HepG2 (cell line): ENCODE measurements at regions not wholly inside any gene's neighbourhood (a gene's known extent, or its start where the extent isn't known, plus 50 kb on each side); places are given as distances from the start of the nearest gene placed in this dataset.

Experiments
- ATAC-seq: fragments of 200-7000 bp; cut with Tn5 transposase; 3 replicates; pipeline ENCODE4 v1.9.1; 2020; ENCODE audit warnings: mild to moderate bottlenecking, moderate library complexity
- BruUV-seq: library from RNA; stranded (reverse); fragments of 400-500 nt; replicated peaks from 2 replicates; lab custom pipeline; 2021; lab: Mats Ljungman, UMichigan
- CTCF ChIA-PET: fragments of 300-600 bp; formaldehyde crosslinking; extraction: SDS; loops from one replicate; lab custom pipeline; 2021; ENCODE audit warnings: low total read pairs, inconsistent platforms, low intra/inter-chr PET ratio; lab: Yijun Ruan, JAX
- POLR2A ChIA-PET: fragments of 350-600 bp; sonication (Branson Sonifier 250); formaldehyde crosslinking; loops from one replicate; lab custom pipeline; 2020; ENCODE audit warnings: antibody characterized with exemption, inconsistent platforms; lab: Yijun Ruan, JAX
- DNase-seq: peaks from one replicate; pipeline ENCODE4 v3.0.0-alpha.2; 2015; ENCODE audit warnings: low spot score
- FAIRE-seq: peaks from 3 replicates; lab custom pipeline; 2011; peaks lifted over from hg19 to GRCh38; lab: Jason Lieb, UNC
- H2AFZ ChIP-seq: one replicate; pipeline ENCODE4 v1.6.1; 2011; ENCODE audit warnings: low read length, inconsistent platforms
- H3K27ac ChIP-seq: fragments of 300-600 bp; 3 replicates; pipeline ENCODE4 v1.8.0; 2011; ENCODE audit warnings: mixed run types, mild to moderate bottlenecking, mixed read lengths, low read length, inconsistent platforms; ENCODE audit not compliant: insufficient read depth; ENCODE audit errors: extremely low read length
- H3K27me3 ChIP-seq, 2 experiments: fragments of 200-600 bp in 1 of 2; 2 replicates in 1 of 2; 3 replicates in 1 of 2; pipeline versions ENCODE4 v1.6.0 to v1.8.0; 2011; ENCODE audit warnings: low read length in 2 of 2, mild to moderate bottlenecking in 2 of 2, moderate library complexity in 2 of 2, inconsistent platforms in 1 of 2; ENCODE audit not compliant: insufficient read depth in 2 of 2, control insufficient read depth in 1 of 2
- H3K36me3 ChIP-seq, 2 experiments: fragments of 200-600 bp in 1 of 2; replicated peaks in 1 of 2; 2 replicates in 1 of 2; 3 replicates in 1 of 2; pipeline versions ENCODE4 v1.5.1 to v1.8.0; 2011; ENCODE audit warnings: low read length in 2 of 2, inconsistent platforms in 1 of 2; ENCODE audit not compliant: insufficient read depth in 2 of 2, control insufficient read depth in 1 of 2
- H3K4me1 ChIP-seq: 2 replicates; pipeline ENCODE4 v1.5.1; 2012; ENCODE audit warnings: low read length, inconsistent platforms; ENCODE audit not compliant: insufficient read depth
- H3K4me2 ChIP-seq: 2 replicates; pipeline ENCODE4 v1.6.0; 2011; ENCODE audit warnings: low read depth, low read length, inconsistent platforms
- H3K4me3 ChIP-seq, 3 experiments: fragments of 200-600 bp in 1 of 3; sonication (generic), shearing (Covaris generic) in 1 of 3; replicated peaks in 1 of 3; 2 replicates each; pipeline ENCODE4 v1.5.1; 2011 to 2016; ENCODE audit warnings: low read length in 3 of 3, inconsistent platforms in 2 of 3, low read depth in 2 of 3, mild to moderate bottlenecking in 2 of 3, control low read depth in 1 of 3, mixed read lengths in 1 of 3; ENCODE audit not compliant: insufficient read depth in 1 of 3
- H3K79me2 ChIP-seq: one replicate; pipeline ENCODE4 v1.6.1; 2011; ENCODE audit warnings: low read length, inconsistent platforms; ENCODE audit not compliant: insufficient read depth
- H3K9ac ChIP-seq: 2 replicates; pipeline ENCODE4 v1.6.0; 2011; ENCODE audit warnings: mild to moderate bottlenecking, low read depth, low read length, inconsistent platforms; ENCODE audit not compliant: insufficient read depth
- H3K9me3 ChIP-seq: 2 replicates; pipeline ENCODE4 v1.5.1; 2012; ENCODE audit warnings: mild to moderate bottlenecking, low read length
- H4K20me1 ChIP-seq: 2 replicates; pipeline ENCODE4 v1.6.0; 2011; ENCODE audit warnings: inconsistent platforms, mild to moderate bottlenecking, low read length, moderate library complexity; ENCODE audit not compliant: insufficient read depth
- BATF2 ChIP-seq: sonication (generic); formaldehyde crosslinking; IDR thresholded peaks from 2 replicates; pipeline ENCODE4 v1.8.0; 2022; ENCODE audit warnings: mild to moderate bottlenecking, missing genetic modification reagents, moderate library complexity
- CC2D1A ChIP-seq: sonication (generic); formaldehyde crosslinking; IDR thresholded peaks from 2 replicates; pipeline ENCODE4 v1.8.1; 2023; ENCODE audit warnings: mild to moderate bottlenecking, missing genetic modification reagents
- CHD2 ChIP-seq: IDR thresholded peaks from 2 replicates; pipeline ENCODE4 v1.6.1; 2011; ENCODE audit warnings: low read depth, low read length, improper control_type of control experiment
- FOXO4 ChIP-seq: sonication (generic); formaldehyde crosslinking; conservative IDR thresholded peaks from 2 replicates; pipeline ENCODE4 v1.8.1; 2023; ENCODE audit warnings: missing genetic modification reagents
- MTF2 ChIP-seq: sonication (generic); formaldehyde crosslinking; IDR thresholded peaks from 2 replicates; pipeline ENCODE4 v1.5.0; 2020; ENCODE audit warnings: missing genetic modification reagents, borderline replicate concordance
- PCBP2 ChIP-seq: fragments of 200-400 bp; formaldehyde crosslinking; optimal IDR thresholded peaks from 2 replicates; pipeline ENCODE3; 2018; ENCODE audit warnings: low read length, low read depth; ENCODE audit not compliant: poor library complexity, severe bottlenecking
- POGZ ChIP-seq: sonication (generic); formaldehyde crosslinking; IDR thresholded peaks from 2 replicates; pipeline ENCODE4 v1.4.0; 2020; ENCODE audit warnings: mild to moderate bottlenecking, missing genetic modification reagents
- PPARG ChIP-seq: conservative IDR thresholded peaks from 2 replicates; pipeline ENCODE4 v1.6.1; 2016; ENCODE audit warnings: missing biosample characterization, missing genetic modification reagents
- RARA ChIP-seq: IDR thresholded peaks from 2 replicates; pipeline ENCODE4 v1.6.1; 2016; ENCODE audit warnings: missing genetic modification reagents, missing compliant biosample characterization
- SATB2 ChIP-seq: sonication (generic); formaldehyde crosslinking; IDR thresholded peaks from 2 replicates; pipeline ENCODE4 v1.5.0; 2020; ENCODE audit warnings: missing genetic modification reagents
- ZNF350 ChIP-seq: sonication (generic); formaldehyde crosslinking; IDR thresholded peaks from 2 replicates; pipeline ENCODE4 v1.4.0; 2020; ENCODE audit warnings: mild to moderate bottlenecking, low read depth, missing genetic modification reagents, borderline replicate concordance
- ZNF354B ChIP-seq: sonication (generic); formaldehyde crosslinking; IDR thresholded peaks from 2 replicates; pipeline ENCODE4 v1.8.0; 2022; ENCODE audit warnings: mild to moderate bottlenecking, missing genetic modification reagents
- ZNF512 ChIP-seq: sonication (generic); formaldehyde crosslinking; IDR thresholded peaks from 2 replicates; pipeline ENCODE4 v1.4.0; 2020; ENCODE audit warnings: mild to moderate bottlenecking, missing genetic modification reagents
- WGBS: methylation state at CpG from one replicate; pipeline ENCODE4 v1.1.6; 2017; ENCODE audit warnings: low lambda C conversion rate; 5-methylcytosine and 5-hydroxymethylcytosine counted together
- in situ Hi-C: cut with HindIII; loops from 2 replicates; pipeline ENCODE4 v1.10.0; 2017; ENCODE audit warnings: low pct_unique_long_range_greater_than_20kb; ENCODE audit not compliant: extremely low pct_ligation_motif_present
- intact Hi-C: fragments of 100-400 bp; cut with micrococcal nuclease; formaldehyde crosslinking; loops from one replicate; pipeline ENCODE4 v1.10.0; 2022; ENCODE audit not compliant: unreplicated experiment

- TF ChIP-seq PPARG (CRISPR knock-in tag) (no peak), SATB2 (CRISPR knock-in tag) (0 out of 2 replicates have a peak, but pooled peaks have one; percentile 29), CHD2 (no peak), POGZ (CRISPR knock-in tag) (0 out of 2 replicates have a peak, but pooled peaks have one; percentile 19), MTF2 (no peak), BATF2 (no peak), FOXO4 (CRISPR knock-in tag) (0 out of 2 replicates have a peak, but pooled peaks have one; percentile 79), ZNF354B (CRISPR knock-in tag) (no peak), RARA (CRISPR knock-in tag) (0 out of 2 replicates have a peak, but pooled peaks have one; percentile 15)
Measured at GRCh38 chr5:37991301-37992299, 151.8 kb upstream of the GDNF start (continued).

- no peak for DNase-seq
- peaks cover 42% of the 10 kb centered on the region for H3K4me1 ChIP-seq
- in situ Hi-C loops (no loop called here), intact Hi-C loops (no loop called here)
- WGBS, result 54% methylated on average over 1 of the region's 1 CpG
- H3K9ac ChIP-seq, result no peak overlapping the region
- BruUV-seq, result no TSS peak
- TF ChIP-seq PCBP2 (peak; percentile 80), ZNF512 (CRISPR knock-in tag) (peak; percentile 41; the same call in 1 of the 2 replicates), ZNF350 (CRISPR knock-in tag) (no peak), CC2D1A (CRISPR knock-in tag) (no peak)
- CTCF ChIA-PET, result no interaction called here
- POLR2A ChIA-PET, result no interaction called here
- H3K36me3 ChIP-seq, result no peaks in the 10 kb centered on the region
- H3K4me2 ChIP-seq, result no peak overlapping the region
- H3K27ac ChIP-seq, result no peak overlapping the region
- no peak for FAIRE-seq
- H2AFZ ChIP-seq, result no peak overlapping the region
- no peak for ATAC-seq
- H3K4me3 ChIP-seq, result no peak overlapping the region
- no peaks in the 10 kb centered on the region for H3K79me2 ChIP-seq
- H3K9me3 ChIP-seq, result no peaks in the 10 kb centered on the region
- H4K20me1 ChIP-seq, result no peaks in the 10 kb centered on the region
- H3K27me3 ChIP-seq, result peaks cover 0 to 15% of the 10 kb centered on the region in 2 experiments; a peak in 1 of 5 replicates
Measured at GRCh38 chr5:37989884-37990283, 150.0 kb upstream of the GDNF start.
